ENCODE measurements at regions not wholly inside any gene's neighbourhood (a gene's known extent, or its start where the extent isn't known, plus 50 kb on each side); places are given as distances from the start of the nearest gene placed in this dataset.

- no peak for TF ChIP-seq CTCF (IDR thresholded peaks at IDR 0.05)
- no peak for TF ChIP-seq MAX (IDR thresholded peaks at IDR 0.05; ENCODE audit: low read depth)
- no peak for TF ChIP-seq JUND (IDR thresholded peaks at IDR 0.05)
- no peak for TF ChIP-seq POLR2AphosphoS5 (IDR thresholded peaks at IDR 0.05; ENCODE audit: low read depth, low read length)
- TF ChIP-seq TAF1 (IDR thresholded peaks at IDR 0.05; ENCODE audit: borderline replicate concordance, low read depth, low read length), result no peak
- no peak for TF ChIP-seq RFX5 (IDR thresholded peaks at IDR 0.05; ENCODE audit: low read length)
- TF ChIP-seq ELF1 (IDR thresholded peaks at IDR 0.05), result no peak
- TF ChIP-seq, protein P1, sequence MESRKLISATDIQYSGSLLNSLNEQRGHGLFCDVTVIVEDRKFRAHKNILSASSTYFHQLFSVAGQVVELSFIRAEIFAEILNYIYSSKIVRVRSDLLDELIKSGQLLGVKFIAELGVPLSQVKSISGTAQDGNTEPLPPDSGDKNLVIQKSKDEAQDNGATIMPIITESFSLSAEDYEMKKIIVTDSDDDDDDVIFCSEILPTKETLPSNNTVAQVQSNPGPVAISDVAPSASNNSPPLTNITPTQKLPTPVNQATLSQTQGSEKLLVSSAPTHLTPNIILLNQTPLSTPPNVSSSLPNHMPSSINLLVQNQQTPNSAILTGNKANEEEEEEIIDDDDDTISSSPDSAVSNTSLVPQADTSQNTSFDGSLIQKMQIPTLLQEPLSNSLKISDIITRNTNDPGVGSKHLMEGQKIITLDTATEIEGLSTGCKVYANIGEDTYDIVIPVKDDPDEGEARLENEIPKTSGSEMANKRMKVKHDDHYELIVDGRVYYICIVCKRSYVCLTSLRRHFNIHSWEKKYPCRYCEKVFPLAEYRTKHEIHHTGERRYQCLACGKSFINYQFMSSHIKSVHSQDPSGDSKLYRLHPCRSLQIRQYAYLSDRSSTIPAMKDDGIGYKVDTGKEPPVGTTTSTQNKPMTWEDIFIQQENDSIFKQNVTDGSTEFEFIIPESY (IDR thresholded peaks at IDR 0.05; ENCODE audit: borderline replicate concordance, low read depth), result no peak
Observed at GRCh38 chr11:97279341-97279740, 889.5 kb downstream of the JRKL start.

All from SK-N-SH (cell line).